ENCODE measurements at regions not wholly inside any gene's neighbourhood (a gene's known extent, or its start where the extent isn't known, plus 50 kb on each side); places are given as distances from the start of the nearest gene placed in this dataset.

- H3K27ac ChIP-seq, result no peak overlapping the region
- TF ChIP-seq ZFX (IDR thresholded peaks at IDR 0.05; ENCODE audit: borderline replicate concordance) (no peak), CTCF (IDR thresholded peaks at IDR 0.05) (no peak)
Measured at GRCh38 chr3:103085465-103085864, 650.6 kb downstream of the ZPLD1 start.

GRCh38 chr3:103089758-103090157, 654.9 kb downstream of the ZPLD1 start:
- TF ChIP-seq ZFX (IDR thresholded peaks at IDR 0.05; ENCODE audit: borderline replicate concordance), result no peak
- no peak overlapping the region for H3K27ac ChIP-seq

- H3K27ac ChIP-seq, result no peak overlapping the region
Measured at GRCh38 chr3:103105206-103105605, 670.4 kb downstream of the ZPLD1 start.

GRCh38 chr3:103112273-103112672, 677.5 kb downstream of the ZPLD1 start:
- TF ChIP-seq CTCF (IDR thresholded peaks at IDR 0.05) (no peak), ZFX (IDR thresholded peaks at IDR 0.05; ENCODE audit: borderline replicate concordance) (no peak)
- no peak overlapping the region for H3K27ac ChIP-seq

More at GRCh38 chr3:103105206-103105605, 670.4 kb downstream of the ZPLD1 start:
- TF ChIP-seq CTCF (IDR thresholded peaks at IDR 0.05), result no peak
- no peak for TF ChIP-seq ZFX (IDR thresholded peaks at IDR 0.05; ENCODE audit: borderline replicate concordance)

- no peak overlapping the region for H3K27ac ChIP-seq
- no peak for TF ChIP-seq CTCF (IDR thresholded peaks at IDR 0.05)
- TF ChIP-seq ZFX (IDR thresholded peaks at IDR 0.05; ENCODE audit: borderline replicate concordance), result no peak
Measured at GRCh38 chr3:103126115-103126514, 691.3 kb downstream of the ZPLD1 start.

- no peak for TF ChIP-seq ZFX (IDR thresholded peaks at IDR 0.05; ENCODE audit: borderline replicate concordance)
- no peak for TF ChIP-seq CTCF (IDR thresholded peaks at IDR 0.05)
Measured at GRCh38 chr3:103127098-103127630, 692.3 kb downstream of the ZPLD1 start.

GRCh38 chr3:103127737-103128136, 692.9 kb downstream of the ZPLD1 start:
- TF ChIP-seq ZFX (IDR thresholded peaks at IDR 0.05; ENCODE audit: borderline replicate concordance) (no peak), CTCF (IDR thresholded peaks at IDR 0.05) (no peak)
- no peak overlapping the region for H3K27ac ChIP-seq

More at GRCh38 chr3:103127098-103127630, 692.3 kb downstream of the ZPLD1 start:
- no peak overlapping the region for H3K27ac ChIP-seq

All from 22Rv1 (cell line).